Caki2 (cell line): ENCODE measurements at regions not wholly inside any gene's neighbourhood (a gene's known extent, or its start where the extent isn't known, plus 50 kb on each side); places are given as distances from the start of the nearest gene placed in this dataset.

ENCODE experiments used
- DNase-seq: peaks from one replicate; pipeline ENCODE4 v3.0.0-alpha.2; 2015; ENCODE audit warnings: low read depth
- in situ Hi-C: cut with HindIII; loops from 2 replicates; pipeline ENCODE4 v1.10.0; 2016; ENCODE audit warnings: low sequenced_read_pairs, low pct_unique_long_range_greater_than_20kb, mixed read lengths

GRCh38 chr13:107586216-107586615, 629.1 kb downstream of the LIG4 start:
- in situ Hi-C loops = no loop called here
- DNase-seq = no peak

GRCh38 chr13:107585469-107586180, 629.7 kb downstream of the LIG4 start:
- no peak for DNase-seq
- in situ Hi-C loops = no loop called here

GRCh38 chr13:107582171-107582570, 633.2 kb downstream of the LIG4 start:
- no peak for DNase-seq
- in situ Hi-C loops = no loop called here

- no peak for DNase-seq
- in situ Hi-C loops = no loop called here
Measured at GRCh38 chr13:107580741-107581412, 634.5 kb downstream of the LIG4 start.

- in situ Hi-C loops = no loop called here
Measured at GRCh38 chr13:107576430-107576829, 638.9 kb downstream of the LIG4 start.

DNA sequence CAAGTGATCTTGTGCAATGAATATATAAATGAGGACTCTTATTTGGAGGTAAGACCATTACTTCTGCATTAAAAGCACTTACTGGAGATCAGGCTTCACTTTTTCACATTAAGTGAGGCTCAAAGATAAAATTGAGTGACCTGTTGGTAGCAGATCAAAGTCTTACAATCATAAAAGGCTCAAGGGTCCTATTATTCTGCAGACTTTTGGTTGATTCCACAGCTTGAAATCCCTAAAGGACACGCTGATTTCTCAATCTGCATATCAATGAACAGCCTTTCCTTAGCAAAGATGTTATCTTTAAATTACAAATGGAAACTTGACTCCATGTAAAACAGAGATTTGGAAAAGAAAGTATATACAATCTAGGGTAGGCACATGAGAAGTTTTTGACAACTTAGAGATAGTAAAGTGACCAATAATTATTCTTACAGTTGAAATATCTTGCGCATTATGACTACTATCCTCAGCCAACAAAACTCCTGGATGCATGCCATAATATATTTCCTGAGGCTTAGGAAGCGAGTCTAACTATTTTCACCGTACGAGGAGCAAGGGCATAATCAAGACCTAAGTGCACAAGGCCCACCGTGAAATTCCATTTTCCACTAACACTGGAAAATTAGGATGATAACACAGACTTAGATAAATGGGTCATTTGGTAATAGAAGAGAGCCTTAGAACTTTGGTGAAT, 640.7 kb downstream of the LIG4 start:
- DNase-seq = no peak
- in situ Hi-C loops = no loop called here

More at GRCh38 chr13:107576430-107576829, 638.9 kb downstream of the LIG4 start:
- no peak for DNase-seq

DNA sequence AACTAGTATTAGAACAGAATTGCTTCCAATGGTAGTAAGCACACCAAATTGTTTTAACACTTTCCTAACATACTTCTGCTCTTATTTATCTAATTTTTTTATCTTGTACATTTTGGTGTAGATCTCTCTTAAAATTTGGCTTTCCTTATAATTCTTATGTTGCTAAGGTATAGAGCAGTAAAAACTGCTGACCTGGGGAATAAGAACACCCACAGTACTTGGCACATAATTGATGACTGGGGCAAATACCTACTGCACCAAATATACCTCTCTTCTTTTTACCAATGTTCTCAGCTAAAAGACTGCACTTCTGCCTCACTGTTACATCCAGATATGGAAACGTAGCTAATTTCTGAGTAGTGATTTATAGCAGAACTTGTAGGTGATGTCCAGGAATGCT, 642.2 kb downstream of the LIG4 start:
- in situ Hi-C loops = no loop called here
- DNase-seq = no peak

- no peak for DNase-seq
- in situ Hi-C loops = no loop called here
Measured at GRCh38 chr13:107572156-107572555, 643.2 kb downstream of the LIG4 start.

GRCh38 chr13:107568181-107568580, 647.2 kb downstream of the LIG4 start:
- no peak for DNase-seq
- in situ Hi-C loops = no loop called here

DNA sequence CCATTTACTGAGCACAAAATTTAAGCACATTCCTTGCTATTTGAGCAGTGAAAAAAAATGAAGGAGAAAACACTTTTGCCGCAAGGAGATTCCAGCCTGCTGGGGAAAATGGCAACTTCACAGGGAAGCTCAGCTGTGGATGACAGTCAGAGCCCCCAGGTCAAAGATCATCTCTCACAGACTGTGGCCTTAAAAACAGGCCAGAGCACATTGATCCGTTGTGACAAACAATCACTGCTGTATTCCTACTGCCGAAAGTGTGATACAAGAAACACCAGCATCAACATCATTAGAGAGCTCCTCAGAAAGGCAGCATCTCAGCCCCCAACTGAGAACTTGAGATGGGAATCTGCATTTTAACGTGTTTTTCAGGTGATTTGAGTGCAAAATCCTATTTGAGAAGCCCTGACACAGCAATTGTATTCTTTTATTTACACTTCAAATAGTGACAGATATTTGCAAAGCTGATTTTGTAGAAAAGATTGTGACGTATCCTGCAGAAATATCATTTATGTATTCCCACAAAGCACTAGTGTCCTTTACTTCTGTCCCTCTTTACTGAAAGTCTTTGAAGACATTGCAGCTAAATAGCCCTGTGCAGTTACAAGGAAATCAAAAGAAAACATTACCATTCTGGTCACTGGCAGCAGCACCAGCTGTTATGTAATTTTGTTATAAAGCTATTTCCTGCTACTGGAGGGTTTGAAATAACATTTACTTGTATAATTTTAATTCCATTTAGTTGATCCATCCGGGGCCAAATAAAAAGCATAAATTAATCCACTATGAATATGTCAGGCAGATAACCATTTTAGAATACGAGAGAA, 652.0 kb downstream of the LIG4 start:
- DNase-seq = no peak
- in situ Hi-C loops = no loop called here

DNA sequence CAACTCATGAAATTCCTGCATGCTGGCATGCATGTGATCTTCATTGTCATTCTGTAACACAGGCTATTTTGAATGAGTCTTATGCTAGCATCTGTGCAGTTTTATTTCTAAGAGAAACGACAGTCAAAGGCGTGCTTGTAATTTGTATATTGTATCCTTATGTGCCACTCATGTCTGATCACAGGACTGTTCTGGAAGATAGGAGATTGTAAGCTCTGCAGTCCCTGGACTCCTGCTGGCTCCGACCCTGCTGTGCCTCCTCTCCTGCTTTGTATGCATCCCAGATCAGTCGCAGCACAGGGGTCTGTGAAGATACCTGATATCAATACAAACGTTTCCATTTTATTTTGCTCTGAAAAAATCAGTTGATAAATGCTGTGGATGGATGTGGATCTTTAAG, 653.1 kb downstream of the LIG4 start:
- DNase-seq = no peak
- in situ Hi-C loops = no loop called here

DNA sequence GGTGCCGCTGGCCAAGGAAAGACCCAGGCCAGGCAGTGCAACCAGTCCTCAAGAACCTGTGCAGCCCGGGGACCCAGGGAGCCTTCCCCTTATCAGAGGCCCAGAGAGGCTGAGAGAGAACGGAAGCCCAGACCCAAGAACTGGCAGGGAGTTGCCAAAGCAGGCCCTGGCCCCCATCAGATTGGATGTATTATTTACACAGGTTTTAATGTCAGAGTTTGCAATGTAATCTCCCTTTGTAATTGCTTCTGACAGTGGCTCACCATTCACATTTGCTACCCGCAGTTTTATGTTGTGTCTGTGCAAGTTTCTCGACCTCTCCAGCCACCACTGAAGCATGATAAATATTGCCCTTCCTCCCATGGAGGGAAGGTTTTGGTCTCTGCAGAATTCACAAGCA, 660.9 kb downstream of the LIG4 start:
- no peak for DNase-seq
- in situ Hi-C loops = no loop called here

GRCh38 chr13:107553838-107554237, 661.5 kb downstream of the LIG4 start:
- DNase-seq = no peak
- in situ Hi-C loops = no loop called here

GRCh38 chr13:107551521-107551920, 663.8 kb downstream of the LIG4 start:
- in situ Hi-C loops = no loop called here
- no peak for DNase-seq

- no peak for DNase-seq
- in situ Hi-C loops = no loop called here
Measured at GRCh38 chr13:107548338-107548737, 667.0 kb downstream of the LIG4 start.

- DNase-seq = no peak
- in situ Hi-C loops = no loop called here
Measured at GRCh38 chr13:107545946-107546502, 669.3 kb downstream of the LIG4 start.

DNA sequence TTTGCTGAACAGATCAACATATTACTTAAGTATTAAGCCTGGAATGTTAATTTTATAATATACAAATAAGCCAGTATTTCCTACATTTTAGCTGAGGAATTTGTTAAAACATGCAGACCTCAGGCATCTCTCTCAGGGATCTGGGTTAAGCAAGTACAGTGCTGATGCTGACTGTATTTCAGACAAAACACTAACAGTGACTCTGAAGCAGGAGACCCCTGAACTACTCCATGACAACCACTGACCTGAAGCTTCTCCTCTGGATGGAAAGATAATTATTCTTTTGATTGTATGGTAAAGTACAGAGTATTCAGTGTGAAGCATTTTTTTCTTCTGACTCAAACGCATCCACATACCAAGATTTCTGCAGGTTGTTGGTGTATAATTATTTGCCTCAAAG, 680.8 kb downstream of the LIG4 start:
- in situ Hi-C loops = no loop called here
- DNase-seq = no peak

DNA sequence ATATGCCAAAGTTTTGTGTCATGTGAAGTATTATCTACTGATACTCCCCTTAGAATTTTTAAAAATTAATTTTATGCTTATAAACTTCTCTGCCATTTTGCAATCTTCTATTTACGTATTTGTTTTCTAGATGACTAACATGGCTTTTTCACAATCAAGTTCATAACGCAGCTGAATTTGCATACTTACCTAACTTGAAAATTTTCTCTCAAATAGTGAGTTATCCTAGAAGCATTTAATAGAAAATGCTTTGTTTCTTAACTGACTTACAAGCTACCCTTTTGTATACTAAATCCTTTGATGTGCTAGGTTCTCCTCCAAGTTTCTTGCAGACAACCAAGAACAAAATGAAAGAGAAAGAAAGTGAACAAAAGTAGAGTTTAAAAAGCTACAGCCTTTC, 683.5 kb downstream of the LIG4 start:
- DNase-seq = no peak
- in situ Hi-C loops = no loop called here
